DMS 273 treated with DMSO at 0.1 percent for 48 hours (cell line): ENCODE measurements at regions not wholly inside any gene's neighbourhood (a gene's known extent, or its start where the extent isn't known, plus 50 kb on each side); places are given as distances from the start of the nearest gene placed in this dataset.
"Not testable (repeated sequence)": the region's sequence is repeated elsewhere in the genome, so short reads cannot be mapped to it uniquely, and the experiment has no call there.

ENCODE experiments used
- DNase-seq: peaks from one replicate; lab custom pipeline; 2025; lab: John Stamatoyannopoulos, UW

- no peak for DNase-seq
Observed at GRCh38 chr13:65943024-65943423, 1287.1 kb downstream of the PCDH9 start.

GRCh38 chr13:65940720-65941119 lies 1289.4 kb downstream of the PCDH9 start:
- DNase-seq, result no peak

- DNase-seq, result no peak
Observed at GRCh38 chr13:65937251-65937650, 1292.9 kb downstream of the PCDH9 start.

GRCh38 chr13:65936249-65936648 lies 1293.9 kb downstream of the PCDH9 start:
- DNase-seq, result no peak

- no peak for DNase-seq
Observed at GRCh38 chr13:65932587-65933239, 1297.4 kb downstream of the PCDH9 start.

GRCh38 chr13:65932013-65932412 lies 1298.1 kb downstream of the PCDH9 start:
- no peak for DNase-seq

GRCh38 chr13:65929436-65929835 lies 1300.7 kb downstream of the PCDH9 start:
- no peak for DNase-seq

- DNase-seq, result no peak
Observed at GRCh38 chr13:65926750-65927171, 1303.4 kb downstream of the PCDH9 start.

- not testable (repeated sequence) for DNase-seq
Observed at GRCh38 chr13:65922846-65923245, 1307.3 kb downstream of the PCDH9 start.

GRCh38 chr13:65921933-65922332 lies 1308.2 kb downstream of the PCDH9 start:
- DNase-seq, result no peak

- no peak for DNase-seq
Observed at GRCh38 chr13:65917731-65918130, 1312.4 kb downstream of the PCDH9 start.

- DNase-seq, result no peak
Observed at GRCh38 chr13:65915195-65915594, 1314.9 kb downstream of the PCDH9 start.

- no peak for DNase-seq
Observed at GRCh38 chr13:65914716-65915115, 1315.4 kb downstream of the PCDH9 start.

GRCh38 chr13:65913173-65913572 lies 1317.0 kb downstream of the PCDH9 start:
- no peak for DNase-seq

- DNase-seq, result no peak
Observed at GRCh38 chr13:65912516-65912915, 1317.6 kb downstream of the PCDH9 start.

GRCh38 chr13:65911546-65912193 lies 1318.5 kb downstream of the PCDH9 start:
- DNase-seq, result no peak

GRCh38 chr13:65909501-65909900 lies 1320.6 kb downstream of the PCDH9 start:
- no peak for DNase-seq

GRCh38 chr13:65907666-65908525 lies 1322.2 kb downstream of the PCDH9 start:
- DNase-seq, result no peak

GRCh38 chr13:65901723-65902122 lies 1328.4 kb downstream of the PCDH9 start:
- no peak for DNase-seq

GRCh38 chr13:65894049-65894448 lies 1336.1 kb downstream of the PCDH9 start:
- no peak for DNase-seq

GRCh38 chr13:65892859-65893258 lies 1337.3 kb downstream of the PCDH9 start:
- DNase-seq, result no peak

GRCh38 chr13:65889368-65889767 lies 1340.8 kb downstream of the PCDH9 start:
- no peak for DNase-seq

- DNase-seq, result no peak
Observed at GRCh38 chr13:65882810-65883209, 1347.3 kb downstream of the PCDH9 start.
